PC-9 (cell line): ENCODE measurements at regions not wholly inside any gene's neighbourhood (a gene's known extent, or its start where the extent isn't known, plus 50 kb on each side); places are given as distances from the start of the nearest gene placed in this dataset.

ENCODE experiments used
- BruUV-seq: library from RNA; stranded (reverse); fragments of 400-500 nt; replicated peaks from 2 replicates; lab custom pipeline; 2021; lab: Mats Ljungman, UMichigan
- CTCF ChIA-PET: fragments of 300-600 bp; sonication (Branson Sonifier 250); formaldehyde crosslinking; loops from one replicate; lab custom pipeline; 2022; ENCODE audit warnings: antibody characterized with exemption; lab: Charles Lee
- POLR2A ChIA-PET: fragments of 300-600 bp; sonication (Branson Sonifier 250); formaldehyde crosslinking; loops from one replicate; lab custom pipeline; 2022; ENCODE audit warnings: antibody characterized with exemption; ENCODE audit not compliant: unreplicated experiment; lab: Charles Lee
- DNase-seq, 2 experiments: peaks; one replicate each; pipeline versions ENCODE4 v3.0.0 to v3.0.0-alpha.2; 2015 to 2022; ENCODE audit warnings: mixed read lengths in 1 of 2
- H2AFZ ChIP-seq: fragments of 200-600 bp; sonication (generic); 2 replicates; pipeline ENCODE4 v1.8.1; 2017; ENCODE audit warnings: antibody characterized with exemption
- H3F3A ChIP-seq: fragments of 200-600 bp; sonication (generic); 2 replicates; pipeline ENCODE4 v1.8.1; 2017; ENCODE audit warnings: antibody characterized with exemption, mild to moderate bottlenecking, low read depth; ENCODE audit not compliant: insufficient read depth
- H3K27ac ChIP-seq: fragments of 200-600 bp; sonication (generic); 2 replicates; pipeline ENCODE4 v1.6.1; 2016; ENCODE audit warnings: mixed run types
- H3K27me3 ChIP-seq: fragments of 200-600 bp; sonication (generic); 2 replicates; pipeline ENCODE4 v1.6.1; 2016; ENCODE audit warnings: low read depth, mixed run types; ENCODE audit not compliant: insufficient read depth
- H3K36me3 ChIP-seq: fragments of 200-600 bp; sonication (generic); 2 replicates; pipeline ENCODE4 v1.6.1; 2016; ENCODE audit warnings: low read depth, mixed run types
- H3K4me1 ChIP-seq: fragments of 200-600 bp; sonication (generic); replicated peaks from 2 replicates; pipeline ENCODE4 v1.6.1; 2016; ENCODE audit warnings: mixed run types; ENCODE audit not compliant: insufficient read depth
- H3K4me2 ChIP-seq: fragments of 200-600 bp; sonication (generic); 2 replicates; pipeline ENCODE4 v1.6.1; 2017; ENCODE audit warnings: mixed run types
- H3K4me3 ChIP-seq: fragments of 200-600 bp; sonication (generic); 2 replicates; pipeline ENCODE4 v1.6.1; 2016; ENCODE audit warnings: mixed run types
- H3K79me2 ChIP-seq: fragments of 200-600 bp; sonication (generic); 2 replicates; pipeline ENCODE4 v1.6.1; 2017; ENCODE audit warnings: low read depth, mixed run types
- H3K9me2 ChIP-seq: fragments of 200-600 bp; sonication (generic); 2 replicates; pipeline ENCODE4 v1.8.1; 2017; ENCODE audit warnings: mild to moderate bottlenecking; ENCODE audit not compliant: insufficient read depth
- H3K9me3 ChIP-seq: fragments of 200-600 bp; sonication (generic); 2 replicates; pipeline ENCODE4 v1.8.1; 2016; ENCODE audit warnings: low read depth; ENCODE audit not compliant: insufficient read depth
- H4K20me1 ChIP-seq: fragments of 200-600 bp; sonication (generic); 2 replicates; pipeline ENCODE4 v1.8.1; 2017; ENCODE audit not compliant: insufficient read depth
- CTCF ChIP-seq: fragments of 200-600 bp; sonication (generic); conservative IDR thresholded peaks from 2 replicates; pipeline ENCODE4 v1.6.1; 2017; ENCODE audit warnings: mixed run types, antibody characterized with exemption, mild to moderate bottlenecking, moderate library complexity
- EZH2 ChIP-seq: fragments of 200-600 bp; sonication (generic); IDR thresholded peaks from 2 replicates; pipeline ENCODE4 v1.8.0; 2017; ENCODE audit warnings: antibody characterized with exemption, low read depth
- intact Hi-C: fragments of 100-400 bp; cut with micrococcal nuclease; formaldehyde crosslinking; loops from one replicate; pipeline ENCODE4 v1.10.0; 2022; ENCODE audit not compliant: unreplicated experiment

- no peak overlapping the region for H3K4me2 ChIP-seq
- intact Hi-C loops: no loop called here
- H3K79me2 ChIP-seq: no peaks in the 10 kb centered on the region
- TF ChIP-seq CTCF: no peak
- TF ChIP-seq EZH2: no peak
- H3K36me3 ChIP-seq: no peaks in the 10 kb centered on the region
- no peak overlapping the region for H2AFZ ChIP-seq
- DNase-seq: no peak
- H3K9me3 ChIP-seq: 0 out of 2 replicates have a peak, but pooled peaks cover 5% of the 10 kb centered on the region
- no peaks in the 10 kb centered on the region for H4K20me1 ChIP-seq
- H3K4me1 ChIP-seq: no peaks in the 10 kb centered on the region
- no peaks in the 10 kb centered on the region for H3K27me3 ChIP-seq
- no peaks in the 10 kb centered on the region for H3F3A ChIP-seq
- ChIA-PET CTCF (no interaction called here), POLR2A (no interaction called here)
- H3K27ac ChIP-seq: no peak overlapping the region
- 0 out of 2 replicates have a peak, but pooled peaks cover 3% of the 10 kb centered on the region for H3K9me2 ChIP-seq
- BruUV-seq: no TSS peak
- H3K4me3 ChIP-seq: no peak overlapping the region
Observed at GRCh38 chr6:112929641-112930040, 582.5 kb downstream of the RFPL4B start.

- Histone ChIP-seq H3K9me3 (0 out of 2 replicates have a peak, but pooled peaks cover 5% of the 10 kb centered on the region), H3K4me1 (no peaks in the 10 kb centered on the region), H4K20me1 (no peaks in the 10 kb centered on the region), H3K4me3 (no peak overlapping the region), H3K36me3 (no peaks in the 10 kb centered on the region), H3K79me2 (no peaks in the 10 kb centered on the region), H3K4me2 (no peak overlapping the region), H3F3A (no peaks in the 10 kb centered on the region), H3K27ac (no peak overlapping the region), H3K27me3 (no peaks in the 10 kb centered on the region), H3K9me2 (peaks cover 6% of the 10 kb centered on the region; the same call in 1 of the 2 replicates), H2AFZ (no peak overlapping the region)
- ChIA-PET CTCF (no interaction called here), POLR2A (no interaction called here)
- no peak for TF ChIP-seq EZH2
- no peak for TF ChIP-seq CTCF
- BruUV-seq: no TSS peak
- DNase-seq: no peak
- intact Hi-C loops: no loop called here
Observed at GRCh38 chr6:112931832-112932231, 584.7 kb downstream of the RFPL4B start.

GRCh38 chr6:112933947-112934346, 586.8 kb downstream of the RFPL4B start:
- Histone ChIP-seq H3K79me2 (no peaks in the 10 kb centered on the region), H4K20me1 (no peaks in the 10 kb centered on the region), H3K36me3 (no peaks in the 10 kb centered on the region), H3K9me3 (0 out of 2 replicates have a peak, but pooled peaks cover 5% of the 10 kb centered on the region), H3F3A (no peaks in the 10 kb centered on the region), H3K4me2 (no peak overlapping the region), H3K27me3 (no peaks in the 10 kb centered on the region), H3K4me3 (no peak overlapping the region), H3K9me2 (peaks cover 3% of the 10 kb centered on the region; the same call in 1 of the 2 replicates), H3K4me1 (no peaks in the 10 kb centered on the region; the same call in 1 of the 2 replicates), H3K27ac (no peak overlapping the region), H2AFZ (no peak overlapping the region)
- no peak for TF ChIP-seq EZH2
- TF ChIP-seq CTCF: no peak
- POLR2A ChIA-PET: no interaction called here
- no peak for DNase-seq
- BruUV-seq: no TSS peak
- intact Hi-C loops: no loop called here
- CTCF ChIA-PET: no interaction called here
